ENCODE measurements at regions not wholly inside any gene's neighbourhood (a gene's known extent, or its start where the extent isn't known, plus 50 kb on each side); places are given as distances from the start of the nearest gene placed in this dataset.

GRCh38 chr18:57249179-57249578 is 102.3 kb downstream of the BOD1L2 start:
- no peak for DNase-seq (ENCODE audit: low spot score)

- DNase-seq (ENCODE audit: low spot score): no peak
Observed at GRCh38 chr18:57249883-57250282, 102.5 kb upstream of the ST8SIA3 start.

- DNase-seq (ENCODE audit: low spot score): no peak
Observed at GRCh38 chr18:57251747-57252146, 100.6 kb upstream of the ST8SIA3 start.

- DNase-seq (ENCODE audit: low spot score): no peak
Observed at GRCh38 chr18:57253903-57254302, 98.5 kb upstream of the ST8SIA3 start.

GRCh38 chr18:57258131-57258777 is 94.1 kb upstream of the ST8SIA3 start:
- no peak for DNase-seq (ENCODE audit: low spot score)

- no peak for DNase-seq (ENCODE audit: low spot score)
Observed at GRCh38 chr18:57267368-57267925, 84.9 kb upstream of the ST8SIA3 start.

- no peak for DNase-seq (ENCODE audit: low spot score)
Observed at GRCh38 chr18:57269756-57270155, 82.6 kb upstream of the ST8SIA3 start.

- DNase-seq (ENCODE audit: low spot score): no peak
Observed at GRCh38 chr18:57270156-57270555, 82.2 kb upstream of the ST8SIA3 start.

- no peak for DNase-seq (ENCODE audit: low spot score)
Observed at GRCh38 chr18:57273194-57273593, 79.2 kb upstream of the ST8SIA3 start.

- DNase-seq (ENCODE audit: low spot score): no peak
Observed at GRCh38 chr18:57275111-57275510, 77.2 kb upstream of the ST8SIA3 start.

- DNase-seq (ENCODE audit: low spot score): no peak
Observed at GRCh38 chr18:57276829-57277228, 75.5 kb upstream of the ST8SIA3 start.

- no peak for DNase-seq (ENCODE audit: low spot score)
Observed at GRCh38 chr18:57278933-57279332, 73.4 kb upstream of the ST8SIA3 start.

- no peak for DNase-seq (ENCODE audit: low spot score)
Observed at GRCh38 chr18:57281519-57281918, 70.8 kb upstream of the ST8SIA3 start.

GRCh38 chr18:57286949-57287348 is 65.4 kb upstream of the ST8SIA3 start:
- no peak for DNase-seq (ENCODE audit: low spot score)

GRCh38 chr18:57287766-57288165 is 64.6 kb upstream of the ST8SIA3 start:
- DNase-seq (ENCODE audit: low spot score): no peak

GRCh38 chr18:57294547-57294946 is 57.8 kb upstream of the ST8SIA3 start:
- DNase-seq (ENCODE audit: low spot score): no peak

GRCh38 chr18:57296336-57296735 is 56.0 kb upstream of the ST8SIA3 start:
- DNase-seq (ENCODE audit: low spot score): no peak

GRCh38 chr18:57297306-57297705 is 55.1 kb upstream of the ST8SIA3 start:
- no peak for DNase-seq (ENCODE audit: low spot score)

- no peak for DNase-seq (ENCODE audit: low spot score)
Observed at GRCh38 chr18:57299931-57300330, 52.4 kb upstream of the ST8SIA3 start.

GRCh38 chr18:57301573-57302559 is 50.5 kb upstream of the ST8SIA3 start:
- DNase-seq (ENCODE audit: low spot score): no peak

All from hepatic stellate cell (primary cell).